ENCODE measurements at regions not wholly inside any gene's neighbourhood (a gene's known extent, or its start where the extent isn't known, plus 50 kb on each side); places are given as distances from the start of the nearest gene placed in this dataset.
"Not testable (repeated sequence)": the region's sequence is repeated elsewhere in the genome, so short reads cannot be mapped to it uniquely, and the experiment has no call there.

DNA sequence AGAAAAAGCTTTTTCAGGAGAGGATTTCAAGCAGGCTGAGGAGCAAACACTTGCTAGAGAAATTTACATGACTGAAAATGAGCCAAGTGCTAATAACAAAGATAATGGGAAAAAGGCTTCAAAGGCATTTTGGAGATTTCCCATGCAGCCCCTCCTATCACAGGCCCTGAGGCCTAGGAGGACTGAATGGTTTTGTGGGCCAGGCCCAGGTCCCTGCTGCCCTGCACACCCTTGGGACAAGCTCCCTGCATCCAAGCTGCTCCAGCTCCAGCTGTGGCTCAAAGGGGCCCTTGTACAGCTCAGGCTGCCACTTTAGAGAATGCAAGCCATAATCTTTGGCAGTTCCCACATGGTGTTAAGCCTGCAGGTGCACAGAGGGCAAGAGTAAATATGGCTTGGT lies 154.0 kb upstream of the LMNTD1 start:
- Histone ChIP-seq H3K4me3 (ENCODE audit: low read depth, low read length) (no peak overlapping the region), H3K36me3 (no peaks in the 10 kb centered on the region), H3K4me1 (no peaks in the 10 kb centered on the region), H3K27me3 (no peaks in the 10 kb centered on the region), H3K9me3 (no peaks in the 10 kb centered on the region)
- no peak for TF ChIP-seq CTCF (IDR thresholded peaks at IDR 0.05; ENCODE audit: low read depth, low read length)
- no peak for DNase-seq

- no peaks in the 10 kb centered on the region for H3K27me3 ChIP-seq
Observed at GRCh38 chr12:25708661-25709060, 155.6 kb upstream of the LMNTD1 start.

DNA sequence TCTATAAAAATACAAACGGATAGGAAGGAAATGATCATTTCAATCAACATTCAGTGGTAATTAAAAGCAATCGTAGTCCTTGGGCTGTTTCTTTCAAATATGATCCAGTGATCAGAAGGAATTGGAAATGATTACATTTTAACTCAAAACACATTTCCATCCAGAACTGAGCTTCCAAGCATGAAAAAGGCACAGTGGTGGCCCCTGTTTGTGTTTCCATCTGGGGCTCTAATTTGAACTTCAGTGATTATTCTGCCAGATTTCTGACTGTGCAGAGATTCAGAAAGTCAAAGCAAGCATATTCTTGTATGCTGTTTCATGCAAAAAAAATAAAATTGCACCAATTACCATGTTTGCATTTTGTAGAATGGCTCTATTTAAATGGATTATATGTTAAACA lies 157.0 kb upstream of the LMNTD1 start:
- no peaks in the 10 kb centered on the region for H3K36me3 ChIP-seq
- no peaks in the 10 kb centered on the region for H3K9me3 ChIP-seq
- DNase-seq = no peak
- H3K27me3 ChIP-seq = no peaks in the 10 kb centered on the region
- no peaks in the 10 kb centered on the region for H3K4me1 ChIP-seq
- no peak for TF ChIP-seq CTCF (IDR thresholded peaks at IDR 0.05; ENCODE audit: low read depth, low read length)
- H3K4me3 ChIP-seq (ENCODE audit: low read depth, low read length) = no peak overlapping the region

More at GRCh38 chr12:25708661-25709060, 155.6 kb upstream of the LMNTD1 start:
- H3K36me3 ChIP-seq = no peaks in the 10 kb centered on the region
- no peak for DNase-seq
- H3K4me3 ChIP-seq (ENCODE audit: low read depth, low read length) = no peak overlapping the region
- no peaks in the 10 kb centered on the region for H3K4me1 ChIP-seq
- no peak for TF ChIP-seq CTCF (IDR thresholded peaks at IDR 0.05; ENCODE audit: low read depth, low read length)
- no peaks in the 10 kb centered on the region for H3K9me3 ChIP-seq

DNA sequence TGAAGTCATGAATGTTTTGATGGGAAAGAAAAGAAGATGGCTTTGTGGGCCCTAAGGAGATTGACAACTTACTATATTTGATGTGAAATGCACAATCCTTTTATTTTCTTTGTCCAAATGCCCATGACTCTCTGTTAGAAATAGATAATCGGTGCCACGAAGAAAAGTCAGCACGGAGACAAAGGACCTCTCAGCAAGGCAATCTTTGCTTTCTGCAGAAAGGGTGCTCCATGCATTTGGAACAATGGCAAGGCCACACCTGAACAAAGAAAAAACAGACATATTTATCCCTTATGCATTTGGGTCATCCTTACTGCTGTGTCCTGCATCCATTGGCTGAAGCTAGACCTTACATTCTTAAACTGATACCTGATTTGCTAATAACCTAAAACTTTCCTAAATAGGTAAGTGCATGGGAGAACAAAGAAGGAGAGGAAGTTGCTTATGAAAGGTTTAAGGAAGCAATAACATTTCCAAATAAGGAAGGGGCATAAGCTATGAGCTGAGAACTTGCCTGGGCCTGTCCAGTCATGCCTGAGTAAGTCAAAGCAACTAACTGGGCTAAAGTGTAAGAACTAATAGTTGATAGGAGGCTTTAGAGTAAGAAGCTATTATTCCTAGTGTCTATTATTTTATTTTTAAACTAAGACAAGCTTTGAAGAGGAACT lies 158.0 kb upstream of the LMNTD1 start:
- not testable (repeated sequence) for H3K27me3 ChIP-seq; H3K4me3 ChIP-seq (ENCODE audit: low read depth, low read length); H3K36me3 ChIP-seq; H3K4me1 ChIP-seq; H3K9me3 ChIP-seq; DNase-seq

- H3K4me1 ChIP-seq = no peaks in the 10 kb centered on the region
- no peaks in the 10 kb centered on the region for H3K9me3 ChIP-seq
- DNase-seq = no peak
- no peak overlapping the region for H3K4me3 ChIP-seq (ENCODE audit: low read depth, low read length)
- H3K27me3 ChIP-seq = no peaks in the 10 kb centered on the region
- no peaks in the 10 kb centered on the region for H3K36me3 ChIP-seq
- TF ChIP-seq CTCF (IDR thresholded peaks at IDR 0.05; ENCODE audit: low read depth, low read length) = no peak
Observed at GRCh38 chr12:25712169-25712568, 159.1 kb upstream of the LMNTD1 start.

DNA sequence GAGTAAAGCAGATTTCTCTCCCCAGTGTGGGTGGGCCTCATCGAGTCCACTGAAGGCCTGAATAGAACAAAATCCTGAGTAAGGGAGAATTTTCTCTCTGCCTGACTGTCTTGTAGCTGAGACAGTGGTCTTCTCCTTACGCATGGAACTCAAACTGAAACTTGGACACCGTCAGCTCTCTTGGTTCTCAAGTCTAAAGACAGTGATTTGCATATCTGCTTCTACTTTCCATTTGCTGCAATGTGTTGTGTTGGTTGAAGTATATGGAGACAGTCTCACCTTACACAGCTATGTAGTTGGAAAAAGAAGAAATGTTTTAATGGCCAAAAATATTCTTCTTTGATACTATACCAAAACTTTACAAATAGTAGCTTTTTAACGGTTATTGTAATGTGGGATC lies 160.2 kb upstream of the LMNTD1 start:
- Histone ChIP-seq H3K4me3 (ENCODE audit: low read depth, low read length) (no peak overlapping the region), H3K9me3 (no peaks in the 10 kb centered on the region), H3K4me1 (no peaks in the 10 kb centered on the region), H3K36me3 (no peaks in the 10 kb centered on the region), H3K27me3 (no peaks in the 10 kb centered on the region)
- no peak for TF ChIP-seq CTCF (IDR thresholded peaks at IDR 0.05; ENCODE audit: low read depth, low read length)
- DNase-seq = no peak
